Transverse colon (tissue), 4 donors: ENCODE measurements at regions not wholly inside any gene's neighbourhood (a gene's known extent, or its start where the extent isn't known, plus 50 kb on each side); places are given as distances from the start of the nearest gene placed in this dataset.

ENCODE experiments used
- DNase-seq: peaks from one replicate; pipeline ENCODE4 v3.0.0-alpha.2; 2019
- H3K27ac ChIP-seq, 4 donors: fragments of 200-600 bp; sonication (generic); 2 replicates each; pipeline ENCODE4 v1.5.1; 2016 to 2018; ENCODE audit warnings: inconsistent platforms in 4 of 4
- H3K27me3 ChIP-seq: fragments of 200-600 bp; sonication (generic); 2 replicates; pipeline ENCODE4 v1.5.1; 2017; ENCODE audit warnings: inconsistent platforms
- H3K36me3 ChIP-seq, 4 donors: fragments of 200-600 bp; sonication (generic); 2 replicates each; pipeline ENCODE4 v1.5.1; 2017 to 2019; ENCODE audit warnings: inconsistent platforms in 4 of 4
- H3K4me1 ChIP-seq, 4 donors: fragments of 200-600 bp; sonication (generic); 2 replicates each; pipeline ENCODE4 v1.5.1; 2017 to 2020; ENCODE audit warnings: inconsistent platforms in 4 of 4
- H3K4me3 ChIP-seq, 4 donors: fragments of 200-600 bp; sonication (generic); 1 replicate in 1 of 4; 2 replicates in 3 of 4; pipeline versions ENCODE4 v1.5.1 to v1.6.1; 2017 to 2019; ENCODE audit warnings: inconsistent platforms in 4 of 4
- H3K9me3 ChIP-seq, 2 donors: fragments of 200-600 bp; sonication (generic); 2 replicates each; pipeline ENCODE4 v1.5.1; 2017 to 2019; ENCODE audit warnings: inconsistent platforms in 2 of 2
- CTCF ChIP-seq, 5 experiments: fragments of 200-600 bp in 3 of 5; fragments of 450-650 bp in 2 of 5; sonication (generic) in 3 of 5; IDR thresholded peaks; 1 replicate in 2 of 5; 2 replicates in 3 of 5; pipeline ENCODE4 v1.5.1; 2016 to 2017; ENCODE audit warnings: antibody characterized with exemption in 5 of 5, inconsistent platforms in 3 of 5, mild to moderate bottlenecking in 2 of 5, moderate library complexity in 1 of 5
- EP300 ChIP-seq: sonication (generic); formaldehyde crosslinking; IDR thresholded peaks from one replicate; pipeline ENCODE4 v1.6.1; 2017; ENCODE audit warnings: antibody characterized with exemption, low read depth
- POLR2A ChIP-seq: fragments of 450-650 bp; IDR thresholded peaks from one replicate; pipeline ENCODE4 v1.6.1; 2016; ENCODE audit warnings: antibody characterized with exemption, mild to moderate bottlenecking, moderate library complexity
- POLR2AphosphoS5 ChIP-seq, 3 donors: sonication (generic); formaldehyde crosslinking; IDR thresholded peaks; one replicate each; pipeline ENCODE4 v1.6.1; 2016; ENCODE audit warnings: antibody characterized with exemption in 3 of 3
- WGBS, 2 donors: methylation state at CpG; one replicate each; pipeline ENCODE4 v1.1.5; 2018; ENCODE audit warnings: low coverage in 1 of 2; 5-methylcytosine and 5-hydroxymethylcytosine counted together
- in situ Hi-C, 4 donors: fragments of 200-750 bp; cut with MboI; loops; one replicate each; pipeline versions ENCODE4 v1.15.0 to v1.15.1; 2017; ENCODE audit warnings: low sequenced_read_pairs in 3 of 4, low pct_ligation_motif_present in 1 of 4, low pct_unique_long_range_greater_than_20kb in 1 of 4
- intact Hi-C: fragments of 100-400 bp; cut with DNase I; formaldehyde crosslinking; loops from one replicate; pipeline ENCODE4 v1.15.1; 2023; ENCODE audit warnings: low total_unique reads

- no peak for DNase-seq
- H3K9me3 ChIP-seq, result no peaks in the 10 kb centered on the region
- no peak overlapping the region for H3K27ac ChIP-seq
- intact Hi-C loops, result no loop called here
- peaks cover 0 to 11% (median 3%) of the 10 kb centered on the region in 4 donors for H3K4me1 ChIP-seq
- WGBS, 2 donors, result 18 to 20% methylated on average over 1 of the region's 1 CpG
- no peak overlapping the region for H3K4me3 ChIP-seq
- in situ Hi-C loops, result no loop called here
- no peaks in the 10 kb centered on the region for H3K36me3 ChIP-seq
- TF ChIP-seq CTCF (IDR thresholded peaks at IDR 0.05) (no peak), POLR2AphosphoS5 (IDR thresholded peaks at IDR 0.05) (no peak), EP300 (no peak), POLR2A (no peak)
- H3K27me3 ChIP-seq, result no peaks in the 10 kb centered on the region
Observed at GRCh38 chr11:128238521-128239265, 348.7 kb downstream of the ETS1 start.

- WGBS, 2 donors, result 88 to 97% methylated on average over 2 to 41 of the region's 49 CpGs
- no peak for TF ChIP-seq EP300
- TF ChIP-seq CTCF (IDR thresholded peaks at IDR 0.05), result no peak
- no peak for TF ChIP-seq POLR2A
- no peak for TF ChIP-seq POLR2AphosphoS5 (IDR thresholded peaks at IDR 0.05)
- no peak for DNase-seq
- intact Hi-C loops, result no loop called here
- no peaks in the 10 kb centered on the region for H3K9me3 ChIP-seq
- H3K27ac ChIP-seq, result no peak overlapping the region
- H3K4me1 ChIP-seq, result peaks cover 0 to 11% (median 3%) of the 10 kb centered on the region in 4 donors
- no peak overlapping the region for H3K4me3 ChIP-seq
- in situ Hi-C loops, result no loop called here
- no peaks in the 10 kb centered on the region for H3K27me3 ChIP-seq
- no peaks in the 10 kb centered on the region for H3K36me3 ChIP-seq
Observed at GRCh38 chr11:128236506-128237498, 350.6 kb downstream of the ETS1 start.

GRCh38 chr11:128235958-128236357 is 351.4 kb downstream of the ETS1 start:
- no peak for TF ChIP-seq POLR2AphosphoS5 (IDR thresholded peaks at IDR 0.05)
- TF ChIP-seq EP300, result no peak
- no peak for TF ChIP-seq POLR2A
- no peak for TF ChIP-seq CTCF (IDR thresholded peaks at IDR 0.05)
- WGBS, 2 donors, result 67% methylated on average over 4 of the region's 4 CpGs; no CpG with 5 or more reads in 1 of the 2 donors
- Histone ChIP-seq H3K4me1 (peaks cover 0 to 11% (median 3%) of the 10 kb centered on the region in 4 donors), H3K36me3 (no peaks in the 10 kb centered on the region), H3K27me3 (no peaks in the 10 kb centered on the region), H3K4me3 (no peak overlapping the region), H3K9me3 (no peaks in the 10 kb centered on the region), H3K27ac (peak overlapping the region in 3 of 4 donors; percentile 8 to 43 (median 31))
- no peak for DNase-seq
- intact Hi-C loops, result no loop called here
- in situ Hi-C loops, result no loop called here

- peaks cover 0 to 11% (median 3%) of the 10 kb centered on the region in 4 donors for H3K4me1 ChIP-seq
- H3K9me3 ChIP-seq, result no peaks in the 10 kb centered on the region
- H3K4me3 ChIP-seq, result no peak overlapping the region
- no peak for DNase-seq
- H3K27me3 ChIP-seq, result no peaks in the 10 kb centered on the region
- TF ChIP-seq EP300 (no peak), CTCF (IDR thresholded peaks at IDR 0.05) (no peak), POLR2A (no peak), POLR2AphosphoS5 (IDR thresholded peaks at IDR 0.05) (no peak)
- in situ Hi-C loops (no loop called here), intact Hi-C loops (no loop called here)
- H3K27ac ChIP-seq, result peak overlapping the region in 2 of 4 donors; percentile 31 to 43
- WGBS, 2 donors, result 54 to 58% methylated on average over 3 of the region's 3 CpGs
- H3K36me3 ChIP-seq, result no peaks in the 10 kb centered on the region
Observed at GRCh38 chr11:128235426-128235825, 351.9 kb downstream of the ETS1 start.
